PC-3 (cell line): ENCODE measurements at regions not wholly inside any gene's neighbourhood (a gene's known extent, or its start where the extent isn't known, plus 50 kb on each side); places are given as distances from the start of the nearest gene placed in this dataset.

Experiments used
- CTCF ChIP-seq: fragments of 300-600 bp; sonication (generic); conservative IDR thresholded peaks from 2 replicates; pipeline ENCODE4 v1.5.1; 2017; ENCODE audit warnings: antibody characterized with exemption, low read depth, mild to moderate bottlenecking, low read length
- EZH2 ChIP-seq: fragments of 300-600 bp; sonication (generic); IDR thresholded peaks from one replicate; pipeline ENCODE4 v1.6.1; 2017; ENCODE audit warnings: antibody characterized with exemption, mild to moderate bottlenecking, low read length; ENCODE audit not compliant: unreplicated experiment
- EZH2phosphoT487 ChIP-seq: fragments of 300-600 bp; sonication (generic); IDR thresholded peaks from 2 replicates; pipeline ENCODE4 v1.6.1; 2018; ENCODE audit warnings: mild to moderate bottlenecking, antibody characterized with exemption, low read length, borderline replicate concordance

- TF ChIP-seq CTCF: no peak
- TF ChIP-seq EZH2: no peak
- TF ChIP-seq EZH2phosphoT487: no peak
These were observed 71.9 kb upstream of the NPY start for GRCh38 chr7:24212073-24212472.
